Endothelial cell (in vitro differentiated cells): ENCODE measurements at regions not wholly inside any gene's neighbourhood (a gene's known extent, or its start where the extent isn't known, plus 50 kb on each side); places are given as distances from the start of the nearest gene placed in this dataset.

ENCODE experiments used
- DNase-seq: peaks from one replicate; pipeline ENCODE4 v3.0.0; 2021; ENCODE audit warnings: low spot score
- H3K27ac Mint-ChIP-seq: one replicate; pipeline ENCODE4 v1.8.0; 2021; ENCODE audit warnings: mixed read lengths, inconsistent platforms; ENCODE audit not compliant: unreplicated experiment
- H3K27me3 Mint-ChIP-seq: one replicate; pipeline ENCODE4 v1.8.0; 2021; ENCODE audit warnings: mild to moderate bottlenecking, moderate library complexity, mixed read lengths, inconsistent platforms; ENCODE audit not compliant: unreplicated experiment
- H3K36me3 Mint-ChIP-seq: one replicate; pipeline ENCODE4 v1.8.0; 2021; ENCODE audit warnings: mild to moderate bottlenecking, low read depth, mixed read lengths, inconsistent platforms; ENCODE audit not compliant: unreplicated experiment
- H3K4me1 Mint-ChIP-seq: one replicate; pipeline ENCODE4 v1.8.0; 2021; ENCODE audit warnings: mild to moderate bottlenecking, mixed read lengths, inconsistent platforms; ENCODE audit not compliant: unreplicated experiment
- H3K4me3 Mint-ChIP-seq: one replicate; pipeline ENCODE4 v1.8.0; 2021; ENCODE audit warnings: mild to moderate bottlenecking, mixed read lengths, inconsistent platforms; ENCODE audit not compliant: unreplicated experiment
- H3K9me3 Mint-ChIP-seq: one replicate; pipeline ENCODE4 v1.8.0; 2021; ENCODE audit warnings: mixed read lengths, inconsistent platforms; ENCODE audit not compliant: unreplicated experiment
- TF ChIP-seq, protein P1 (sequence below): fragments of 200-600 bp; sonication (generic); IDR thresholded peaks from one replicate; pipeline ENCODE4 v1.5.0; 2021; ENCODE audit warnings: antibody characterized with exemption; ENCODE audit not compliant: unreplicated experiment

DNA sequence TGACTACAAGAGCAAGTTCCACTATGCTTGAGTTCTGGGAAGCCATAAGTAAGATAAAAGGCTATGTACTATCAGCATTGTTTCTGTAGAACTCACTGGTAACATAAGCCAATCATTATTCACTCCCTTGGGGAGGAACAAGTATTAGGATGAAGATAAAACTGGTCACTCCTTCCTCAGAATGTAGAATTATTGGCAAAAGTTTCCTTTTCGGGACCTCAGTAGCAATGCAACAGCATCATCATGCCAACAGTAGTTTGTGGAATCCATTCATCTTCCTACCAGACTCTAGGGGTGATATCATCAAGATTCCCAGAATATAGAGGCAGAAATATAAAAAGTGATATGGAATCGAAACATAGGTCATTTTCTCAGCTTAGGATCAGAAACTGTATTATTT, 209.5 kb downstream of the PLOD2 start:
- TF ChIP-seq, protein P1, sequence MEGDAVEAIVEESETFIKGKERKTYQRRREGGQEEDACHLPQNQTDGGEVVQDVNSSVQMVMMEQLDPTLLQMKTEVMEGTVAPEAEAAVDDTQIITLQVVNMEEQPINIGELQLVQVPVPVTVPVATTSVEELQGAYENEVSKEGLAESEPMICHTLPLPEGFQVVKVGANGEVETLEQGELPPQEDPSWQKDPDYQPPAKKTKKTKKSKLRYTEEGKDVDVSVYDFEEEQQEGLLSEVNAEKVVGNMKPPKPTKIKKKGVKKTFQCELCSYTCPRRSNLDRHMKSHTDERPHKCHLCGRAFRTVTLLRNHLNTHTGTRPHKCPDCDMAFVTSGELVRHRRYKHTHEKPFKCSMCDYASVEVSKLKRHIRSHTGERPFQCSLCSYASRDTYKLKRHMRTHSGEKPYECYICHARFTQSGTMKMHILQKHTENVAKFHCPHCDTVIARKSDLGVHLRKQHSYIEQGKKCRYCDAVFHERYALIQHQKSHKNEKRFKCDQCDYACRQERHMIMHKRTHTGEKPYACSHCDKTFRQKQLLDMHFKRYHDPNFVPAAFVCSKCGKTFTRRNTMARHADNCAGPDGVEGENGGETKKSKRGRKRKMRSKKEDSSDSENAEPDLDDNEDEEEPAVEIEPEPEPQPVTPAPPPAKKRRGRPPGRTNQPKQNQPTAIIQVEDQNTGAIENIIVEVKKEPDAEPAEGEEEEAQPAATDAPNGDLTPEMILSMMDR, result no peak
- H3K9me3 Mint-ChIP-seq, result no peaks in the 10 kb centered on the region
- H3K27me3 Mint-ChIP-seq, result no peaks in the 10 kb centered on the region
- H3K27ac Mint-ChIP-seq, result no peak overlapping the region
- H3K4me3 Mint-ChIP-seq, result no peak overlapping the region
- DNase-seq, result no peak
- H3K36me3 Mint-ChIP-seq, result no peaks in the 10 kb centered on the region
- H3K4me1 Mint-ChIP-seq, result no peaks in the 10 kb centered on the region

- H3K4me3 Mint-ChIP-seq, result no peak overlapping the region
- H3K4me1 Mint-ChIP-seq, result no peaks in the 10 kb centered on the region
- no peaks in the 10 kb centered on the region for H3K27me3 Mint-ChIP-seq
- DNase-seq, result no peak
- TF ChIP-seq, protein P1, result no peak
- no peaks in the 10 kb centered on the region for H3K9me3 Mint-ChIP-seq
- H3K27ac Mint-ChIP-seq, result no peak overlapping the region
- no peaks in the 10 kb centered on the region for H3K36me3 Mint-ChIP-seq
Measured at GRCh38 chr3:145952536-145952935, 208.4 kb downstream of the PLOD2 start.

DNA sequence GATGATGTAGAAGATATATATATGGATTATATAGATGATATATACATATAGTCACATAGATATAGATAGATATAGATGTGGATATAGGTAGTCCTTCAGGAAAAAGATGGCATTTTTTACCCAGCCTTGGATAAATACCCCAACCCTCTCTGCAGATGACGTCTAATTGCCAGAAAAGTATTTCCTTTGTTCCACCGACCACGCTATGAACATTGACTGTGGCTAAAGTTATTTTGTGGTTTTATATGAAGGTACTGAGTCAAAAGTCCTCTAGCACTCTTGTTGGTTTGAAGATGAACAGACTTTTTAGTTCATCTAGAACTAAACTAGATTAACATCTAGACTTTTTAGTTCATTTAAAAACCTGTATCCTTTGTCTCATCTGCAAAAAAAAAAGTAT, 207.7 kb downstream of the PLOD2 start:
- DNase-seq, result no peak
- Mint-ChIP-seq H3K27me3 (no peaks in the 10 kb centered on the region), H3K9me3 (no peaks in the 10 kb centered on the region), H3K4me1 (no peaks in the 10 kb centered on the region), H3K4me3 (no peak overlapping the region), H3K27ac (no peak overlapping the region), H3K36me3 (no peaks in the 10 kb centered on the region)
- TF ChIP-seq, protein P1, result no peak

DNA sequence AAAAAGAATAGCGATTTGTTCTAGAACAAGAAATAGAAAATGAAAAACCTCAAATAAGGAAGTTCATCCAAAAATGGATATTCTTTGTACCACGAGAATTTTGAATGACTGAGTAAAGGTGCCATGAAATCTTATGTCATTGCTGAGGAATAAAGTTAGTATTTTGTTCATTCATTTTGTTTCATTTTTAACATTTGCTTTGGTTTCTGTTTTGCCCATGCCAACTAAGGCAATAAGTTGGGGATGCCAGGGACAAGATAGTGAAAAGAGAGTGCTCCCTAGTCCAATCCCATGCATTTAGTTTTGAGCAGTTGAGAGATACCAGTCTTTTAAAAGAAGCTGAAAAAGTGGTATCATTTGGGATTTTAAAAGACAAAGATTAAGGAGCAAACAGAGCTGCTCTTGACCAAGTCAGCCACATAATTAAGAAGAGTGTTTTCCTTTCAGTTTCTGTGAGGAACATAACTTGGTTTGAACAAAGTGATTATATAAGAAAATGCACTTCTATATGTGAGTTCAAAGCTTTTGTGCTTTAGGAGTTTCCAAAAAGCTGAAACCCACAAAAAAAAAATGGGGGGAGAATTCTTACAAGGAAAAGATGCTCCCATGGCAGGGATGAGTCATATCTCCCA, 201.4 kb downstream of the PLOD2 start:
- TF ChIP-seq, protein P1, result no peak
- H3K36me3 Mint-ChIP-seq, result no peaks in the 10 kb centered on the region
- H3K4me3 Mint-ChIP-seq, result no peak overlapping the region
- no peak overlapping the region for H3K27ac Mint-ChIP-seq
- no peaks in the 10 kb centered on the region for H3K27me3 Mint-ChIP-seq
- no peaks in the 10 kb centered on the region for H3K9me3 Mint-ChIP-seq
- DNase-seq, result no peak
- H3K4me1 Mint-ChIP-seq, result no peaks in the 10 kb centered on the region

- H3K9me3 Mint-ChIP-seq, result no peaks in the 10 kb centered on the region
- no peaks in the 10 kb centered on the region for H3K36me3 Mint-ChIP-seq
- TF ChIP-seq, protein P1, result no peak
- H3K27ac Mint-ChIP-seq, result no peak overlapping the region
- H3K4me1 Mint-ChIP-seq, result no peaks in the 10 kb centered on the region
- no peak for DNase-seq
- H3K27me3 Mint-ChIP-seq, result no peaks in the 10 kb centered on the region
- H3K4me3 Mint-ChIP-seq, result no peak overlapping the region
Measured at GRCh38 chr3:145963111-145963510, 197.9 kb downstream of the PLOD2 start.
